Lung (tissue), 11 donors: ENCODE measurements at regions not wholly inside any gene's neighbourhood (a gene's known extent, or its start where the extent isn't known, plus 50 kb on each side); places are given as distances from the start of the nearest gene placed in this dataset.

ENCODE experiments used
- ATAC-seq: fragments of 200-7000 bp; cut with Tn5 transposase; one replicate; pipeline ENCODE4 v1.9.1; 2020; ENCODE audit warnings: moderate number of reproducible peaks; ENCODE audit not compliant: insufficient read depth, low FRiP score
- DNase-seq, 3 donors: peaks; one replicate each; pipeline ENCODE4 v3.0.0-alpha.2; 2013 to 2017
- H3K27ac ChIP-seq, 2 donors: one replicate each; pipeline ENCODE4 v1.5.1; 2013; ENCODE audit warnings: mild to moderate bottlenecking in 2 of 2, moderate library complexity in 2 of 2, control low read depth in 1 of 2, inconsistent platforms in 1 of 2, low read depth in 1 of 2, low read length in 1 of 2
- H3K27me3 ChIP-seq, 3 donors: one replicate each; pipeline ENCODE4 v1.5.1; 2013; ENCODE audit warnings: low read length in 2 of 3; ENCODE audit not compliant: control insufficient read depth in 3 of 3, insufficient read depth in 3 of 3
- H3K36me3 ChIP-seq, 4 donors: one replicate each; pipeline ENCODE4 v1.5.1; 2013; ENCODE audit warnings: low read length in 4 of 4, mild to moderate bottlenecking in 1 of 4, moderate library complexity in 1 of 4; ENCODE audit not compliant: control insufficient read depth in 4 of 4, insufficient read depth in 4 of 4
- H3K4me1 ChIP-seq, 5 donors: one replicate each; pipeline ENCODE4 v1.5.1; 2013; ENCODE audit warnings: low read length in 5 of 5, mild to moderate bottlenecking in 2 of 5, moderate library complexity in 1 of 5; ENCODE audit not compliant: control insufficient read depth in 5 of 5, insufficient read depth in 5 of 5
- H3K4me3 ChIP-seq: one replicate; pipeline ENCODE4 v1.5.1; 2013; ENCODE audit warnings: mild to moderate bottlenecking, control low read depth, moderate library complexity
- H3K9ac ChIP-seq, 2 donors: one replicate each; pipeline ENCODE4 v1.5.1; 2013; ENCODE audit warnings: low read length in 2 of 2, control low read depth in 1 of 2; ENCODE audit not compliant: insufficient read depth in 1 of 2
- H3K9me3 ChIP-seq, 4 donors: one replicate each; pipeline ENCODE4 v1.5.1; 2013; ENCODE audit warnings: low read length in 3 of 4, mild to moderate bottlenecking in 1 of 4, moderate library complexity in 1 of 4; ENCODE audit not compliant: control insufficient read depth in 4 of 4, insufficient read depth in 3 of 4
- WGBS, 2 donors: extraction: QIAGEN DNeasy Blood & Tissue Kit; methylation state at CpG; one replicate each; pipeline ENCODE4 v1.1.7; 2013; 5-methylcytosine and 5-hydroxymethylcytosine counted together
- TF ChIP-seq, protein P1 (sequence below): IDR thresholded peaks from 2 replicates; pipeline ENCODE4 v1.5.1; 2012; ENCODE audit warnings: mild to moderate bottlenecking; ENCODE audit errors: control extremely low read depth, extremely low read depth
- donor health status: control.
- donor health status: control.
- donor health status: Bipolar disorder and iron deficiency.
- donor health status: healthy.
- donor health status: DM: yes; HTN: yes; CAD: no.

- H3K4me3 ChIP-seq: no peak overlapping the region
- H3K27me3 ChIP-seq: no peaks in the 10 kb centered on the region
- no peak for ATAC-seq
- H3K27ac ChIP-seq: no peak overlapping the region
- H3K9ac ChIP-seq: no peak overlapping the region
- TF ChIP-seq, protein P1, sequence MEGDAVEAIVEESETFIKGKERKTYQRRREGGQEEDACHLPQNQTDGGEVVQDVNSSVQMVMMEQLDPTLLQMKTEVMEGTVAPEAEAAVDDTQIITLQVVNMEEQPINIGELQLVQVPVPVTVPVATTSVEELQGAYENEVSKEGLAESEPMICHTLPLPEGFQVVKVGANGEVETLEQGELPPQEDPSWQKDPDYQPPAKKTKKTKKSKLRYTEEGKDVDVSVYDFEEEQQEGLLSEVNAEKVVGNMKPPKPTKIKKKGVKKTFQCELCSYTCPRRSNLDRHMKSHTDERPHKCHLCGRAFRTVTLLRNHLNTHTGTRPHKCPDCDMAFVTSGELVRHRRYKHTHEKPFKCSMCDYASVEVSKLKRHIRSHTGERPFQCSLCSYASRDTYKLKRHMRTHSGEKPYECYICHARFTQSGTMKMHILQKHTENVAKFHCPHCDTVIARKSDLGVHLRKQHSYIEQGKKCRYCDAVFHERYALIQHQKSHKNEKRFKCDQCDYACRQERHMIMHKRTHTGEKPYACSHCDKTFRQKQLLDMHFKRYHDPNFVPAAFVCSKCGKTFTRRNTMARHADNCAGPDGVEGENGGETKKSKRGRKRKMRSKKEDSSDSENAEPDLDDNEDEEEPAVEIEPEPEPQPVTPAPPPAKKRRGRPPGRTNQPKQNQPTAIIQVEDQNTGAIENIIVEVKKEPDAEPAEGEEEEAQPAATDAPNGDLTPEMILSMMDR: no peak
- DNase-seq: no peak
- H3K36me3 ChIP-seq: no peaks in the 10 kb centered on the region
- H3K4me1 ChIP-seq: peaks cover 0 to 3% (median 0%) of the 10 kb centered on the region in 5 donors
- H3K9me3 ChIP-seq: no peaks in the 10 kb centered on the region
Measured at GRCh38 chr12:46884362-46884761, 58.6 kb upstream of the SLC38A4 start.

GRCh38 chr12:46886541-46887041, 60.8 kb upstream of the SLC38A4 start:
- no peak overlapping the region for H3K4me3 ChIP-seq
- ATAC-seq: no peak
- H3K9ac ChIP-seq: no peak overlapping the region
- peaks cover 0 to 3% (median 0%) of the 10 kb centered on the region in 5 donors for H3K4me1 ChIP-seq
- H3K36me3 ChIP-seq: no peaks in the 10 kb centered on the region
- DNase-seq: no peak
- 60 to 64% methylated on average over 2 of the region's 2 CpGs for WGBS, 2 donors
- H3K27ac ChIP-seq: no peak overlapping the region
- TF ChIP-seq, protein P1: no peak
- no peaks in the 10 kb centered on the region for H3K27me3 ChIP-seq
- no peaks in the 10 kb centered on the region for H3K9me3 ChIP-seq

- Histone ChIP-seq H3K4me1 (peaks cover 0 to 3% (median 0%) of the 10 kb centered on the region in 5 donors), H3K9ac (no peak overlapping the region), H3K27ac (no peak overlapping the region), H3K27me3 (no peaks in the 10 kb centered on the region), H3K36me3 (no peaks in the 10 kb centered on the region), H3K4me3 (no peak overlapping the region), H3K9me3 (no peaks in the 10 kb centered on the region)
- no peak for ATAC-seq
- TF ChIP-seq, protein P1: no peak
- DNase-seq: no peak
Measured at GRCh38 chr12:46887870-46888269, 62.1 kb upstream of the SLC38A4 start.

GRCh38 chr12:46888568-46888967, 62.8 kb upstream of the SLC38A4 start:
- TF ChIP-seq, protein P1: no peak
- H3K27ac ChIP-seq: no peak overlapping the region
- no peak overlapping the region for H3K9ac ChIP-seq
- DNase-seq: no peak
- no peak overlapping the region for H3K4me3 ChIP-seq
- H3K9me3 ChIP-seq: no peaks in the 10 kb centered on the region
- no peak for ATAC-seq
- H3K36me3 ChIP-seq: no peaks in the 10 kb centered on the region
- WGBS, 2 donors: 86 to 91% methylated on average over 3 of the region's 3 CpGs
- H3K27me3 ChIP-seq: no peaks in the 10 kb centered on the region
- peaks cover 0 to 3% (median 0%) of the 10 kb centered on the region in 5 donors for H3K4me1 ChIP-seq
